Hepatocyte (in vitro differentiated cells): ENCODE measurements at regions not wholly inside any gene's neighbourhood (a gene's known extent, or its start where the extent isn't known, plus 50 kb on each side); places are given as distances from the start of the nearest gene placed in this dataset.

Experiments used
- EZH2 ChIP-seq: fragments of 200-600 bp; sonication (generic); IDR thresholded peaks from 2 replicates; pipeline ENCODE4 v1.6.1; 2016; ENCODE audit warnings: antibody characterized with exemption, mild to moderate bottlenecking, borderline replicate concordance
- EZH2phosphoT487 ChIP-seq: fragments of 200-600 bp; sonication (generic); IDR thresholded peaks from one replicate; pipeline ENCODE4 v1.6.1; 2018; ENCODE audit warnings: antibody characterized with exemption, mild to moderate bottlenecking, low read depth, moderate library complexity; ENCODE audit not compliant: unreplicated experiment, severe bottlenecking
- TF ChIP-seq, protein P1 (sequence below): fragments of 200-600 bp; sonication (generic); IDR thresholded peaks from 2 replicates; pipeline ENCODE4 v1.5.1; 2016; ENCODE audit warnings: antibody characterized with exemption, mild to moderate bottlenecking; ENCODE audit not compliant: poor library complexity

GRCh38 chr1:200328379-200328778, 81.5 kb downstream of the ZNF281 start:
- TF ChIP-seq, protein P1, sequence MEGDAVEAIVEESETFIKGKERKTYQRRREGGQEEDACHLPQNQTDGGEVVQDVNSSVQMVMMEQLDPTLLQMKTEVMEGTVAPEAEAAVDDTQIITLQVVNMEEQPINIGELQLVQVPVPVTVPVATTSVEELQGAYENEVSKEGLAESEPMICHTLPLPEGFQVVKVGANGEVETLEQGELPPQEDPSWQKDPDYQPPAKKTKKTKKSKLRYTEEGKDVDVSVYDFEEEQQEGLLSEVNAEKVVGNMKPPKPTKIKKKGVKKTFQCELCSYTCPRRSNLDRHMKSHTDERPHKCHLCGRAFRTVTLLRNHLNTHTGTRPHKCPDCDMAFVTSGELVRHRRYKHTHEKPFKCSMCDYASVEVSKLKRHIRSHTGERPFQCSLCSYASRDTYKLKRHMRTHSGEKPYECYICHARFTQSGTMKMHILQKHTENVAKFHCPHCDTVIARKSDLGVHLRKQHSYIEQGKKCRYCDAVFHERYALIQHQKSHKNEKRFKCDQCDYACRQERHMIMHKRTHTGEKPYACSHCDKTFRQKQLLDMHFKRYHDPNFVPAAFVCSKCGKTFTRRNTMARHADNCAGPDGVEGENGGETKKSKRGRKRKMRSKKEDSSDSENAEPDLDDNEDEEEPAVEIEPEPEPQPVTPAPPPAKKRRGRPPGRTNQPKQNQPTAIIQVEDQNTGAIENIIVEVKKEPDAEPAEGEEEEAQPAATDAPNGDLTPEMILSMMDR = no peak
- TF ChIP-seq EZH2phosphoT487 (no peak), EZH2 (no peak)
